ENCODE measurements at regions not wholly inside any gene's neighbourhood (a gene's known extent, or its start where the extent isn't known, plus 50 kb on each side); places are given as distances from the start of the nearest gene placed in this dataset.

GRCh38 chr1:3954170-3955169 is 54.4 kb upstream of the C1orf174 start:
- DNase-seq (ENCODE audit: low read depth) = no peak
- no peak overlapping the region for H3K4me3 ChIP-seq (ENCODE audit: low read length)

GRCh38 chr1:3955196-3955772 is 55.2 kb upstream of the C1orf174 start:
- TF ChIP-seq CTCF (conservative IDR thresholded peaks at IDR 0.05; ENCODE audit: low read depth, low read length) = no peak
- DNase-seq (ENCODE audit: low read depth) = no peak
- no peak overlapping the region for H3K4me3 ChIP-seq (ENCODE audit: low read length)

More at GRCh38 chr1:3954170-3955169, 54.4 kb upstream of the C1orf174 start:
- TF ChIP-seq CTCF (conservative IDR thresholded peaks at IDR 0.05; ENCODE audit: low read depth, low read length) = no peak

GRCh38 chr1:3956527-3957170 is 56.6 kb upstream of the C1orf174 start:
- no peak overlapping the region for H3K4me3 ChIP-seq (ENCODE audit: low read length)
- DNase-seq (ENCODE audit: low read depth) = no peak
- TF ChIP-seq CTCF (conservative IDR thresholded peaks at IDR 0.05; ENCODE audit: low read depth, low read length) = no peak

GRCh38 chr1:3959361-3959760 is 59.3 kb upstream of the C1orf174 start:
- no peak for DNase-seq (ENCODE audit: low read depth)
- no peak overlapping the region for H3K4me3 ChIP-seq (ENCODE audit: low read length)
- no peak for TF ChIP-seq CTCF (conservative IDR thresholded peaks at IDR 0.05; ENCODE audit: low read depth, low read length)

- no peak overlapping the region for H3K4me3 ChIP-seq (ENCODE audit: low read length)
- no peak for DNase-seq (ENCODE audit: low read depth)
- TF ChIP-seq CTCF (conservative IDR thresholded peaks at IDR 0.05; ENCODE audit: low read depth, low read length) = no peak
Observed at GRCh38 chr1:3963554-3963953, 63.5 kb upstream of the C1orf174 start.

GRCh38 chr1:3965693-3966092 is 65.6 kb upstream of the C1orf174 start:
- no peak for TF ChIP-seq CTCF (conservative IDR thresholded peaks at IDR 0.05; ENCODE audit: low read depth, low read length)
- DNase-seq (ENCODE audit: low read depth) = no peak
- H3K4me3 ChIP-seq (ENCODE audit: low read length) = no peak overlapping the region
